Activated T-helper 2 cell treated with anti-CD3 and anti-CD28 coated beads, Interferon-gamma antibody, Interleukin-2, Interleukin-4, amounts not matched to agents 10 μg/mL and 5 μg/mL and 100 μg/mL, durations not matched to agents 14 hours and 24 hours and 36 hours (primary cell): ENCODE measurements at regions not wholly inside any gene's neighbourhood (a gene's known extent, or its start where the extent isn't known, plus 50 kb on each side); places are given as distances from the start of the nearest gene placed in this dataset.

Experiments
- DNase-seq: peaks from one replicate; pipeline ENCODE4 v3.0.0; 2021; ENCODE audit warnings: low spot score
- H3K27ac Mint-ChIP-seq: one replicate; pipeline ENCODE4 v1.8.0; 2021; ENCODE audit warnings: mixed read lengths
- H3K27me3 Mint-ChIP-seq: one replicate; pipeline ENCODE4 v1.8.0; 2021; ENCODE audit warnings: low read depth, mixed read lengths
- H3K36me3 Mint-ChIP-seq: one replicate; pipeline ENCODE4 v1.8.0; 2021; ENCODE audit warnings: low read depth, mixed read lengths
- H3K4me1 Mint-ChIP-seq: one replicate; pipeline ENCODE4 v1.8.0; 2021; ENCODE audit warnings: low read depth, mixed read lengths
- H3K4me3 Mint-ChIP-seq: one replicate; pipeline ENCODE4 v1.8.0; 2021; ENCODE audit warnings: low read depth, mild to moderate bottlenecking, moderate library complexity, mixed read lengths
- H3K9me3 Mint-ChIP-seq: one replicate; pipeline ENCODE4 v1.8.0; 2021; ENCODE audit warnings: mixed read lengths
- intact Hi-C: fragments of 100-400 bp; cut with micrococcal nuclease; formaldehyde crosslinking; loops from one replicate; pipeline ENCODE4 v1.15.1; 2023

DNA sequence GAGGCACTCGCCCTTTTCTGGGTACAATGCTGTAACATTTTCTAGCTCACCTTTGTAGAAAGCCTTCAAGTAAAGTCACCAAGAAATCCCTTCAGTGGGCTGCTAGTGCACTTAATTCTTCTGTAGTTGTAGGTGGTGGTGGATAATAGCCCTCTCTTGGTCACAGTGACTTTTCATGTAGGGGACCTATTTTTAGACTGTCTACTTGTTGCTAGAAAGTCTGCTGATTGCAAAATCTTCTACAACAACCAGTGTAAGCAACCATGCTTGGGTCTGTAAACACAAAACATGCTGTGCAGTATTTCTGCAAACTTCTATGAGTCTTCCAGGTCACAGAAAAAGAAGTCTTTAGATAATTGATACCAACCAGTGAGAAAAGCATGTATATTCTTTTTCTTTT is 55.6 kb downstream of the PBDC1 start:
- Mint-ChIP-seq H3K27ac (no peak overlapping the region), H3K36me3 (no peaks in the 10 kb centered on the region), H3K4me3 (no peak overlapping the region), H3K9me3 (no peaks in the 10 kb centered on the region), H3K4me1 (no peaks in the 10 kb centered on the region), H3K27me3 (no peaks in the 10 kb centered on the region)
- no peak for DNase-seq
- intact Hi-C loops = no loop called here

DNA sequence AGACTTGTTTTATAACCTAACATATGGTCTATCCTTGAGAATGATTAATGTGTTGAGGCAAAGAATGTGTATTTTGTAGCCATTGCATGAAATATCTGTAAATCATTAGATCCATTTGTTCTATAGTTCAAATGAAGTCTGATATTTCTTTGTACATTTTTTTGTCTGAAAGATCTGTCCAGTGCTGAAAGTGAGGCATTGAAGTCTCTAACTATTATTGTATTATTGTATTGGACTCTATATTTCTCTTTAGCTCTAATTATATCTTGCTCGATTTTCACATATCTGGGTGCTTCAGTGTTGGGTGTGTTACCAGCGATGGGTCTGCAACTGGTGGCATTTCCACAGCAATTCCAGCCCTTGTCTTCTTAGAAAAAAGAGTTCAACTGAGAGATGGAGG is 76.0 kb downstream of the PBDC1 start:
- H3K9me3 Mint-ChIP-seq = no peaks in the 10 kb centered on the region
- no peak overlapping the region for H3K27ac Mint-ChIP-seq
- no peak overlapping the region for H3K4me3 Mint-ChIP-seq
- no peaks in the 10 kb centered on the region for H3K36me3 Mint-ChIP-seq
- intact Hi-C loops = no loop called here
- no peaks in the 10 kb centered on the region for H3K27me3 Mint-ChIP-seq
- no peak for DNase-seq
- no peaks in the 10 kb centered on the region for H3K4me1 Mint-ChIP-seq

DNA sequence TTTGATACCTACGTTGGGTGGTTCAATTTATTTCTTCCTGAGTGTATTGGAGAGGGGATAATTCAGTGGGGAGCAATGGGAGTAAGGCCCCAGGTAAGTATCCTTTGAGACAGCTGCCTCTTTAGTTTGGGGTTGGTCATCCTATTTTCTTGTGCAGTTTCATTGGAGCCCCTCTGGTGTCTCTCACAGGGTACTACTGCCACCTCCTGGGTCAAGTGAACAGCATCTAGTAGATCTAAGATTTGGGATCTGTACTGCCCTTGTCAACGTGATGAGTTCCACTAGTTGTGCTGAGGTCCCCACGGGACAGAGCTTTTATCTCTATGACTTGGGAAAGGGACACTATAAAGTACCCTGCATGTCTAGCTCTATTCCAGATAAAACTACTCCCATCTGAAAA is 80.6 kb downstream of the PBDC1 start:
- intact Hi-C loops = no loop called here
- no peaks in the 10 kb centered on the region for H3K36me3 Mint-ChIP-seq
- H3K9me3 Mint-ChIP-seq = no peaks in the 10 kb centered on the region
- no peak overlapping the region for H3K27ac Mint-ChIP-seq
- DNase-seq = no peak
- no peaks in the 10 kb centered on the region for H3K4me1 Mint-ChIP-seq
- no peak overlapping the region for H3K4me3 Mint-ChIP-seq
- H3K27me3 Mint-ChIP-seq = no peaks in the 10 kb centered on the region

DNA sequence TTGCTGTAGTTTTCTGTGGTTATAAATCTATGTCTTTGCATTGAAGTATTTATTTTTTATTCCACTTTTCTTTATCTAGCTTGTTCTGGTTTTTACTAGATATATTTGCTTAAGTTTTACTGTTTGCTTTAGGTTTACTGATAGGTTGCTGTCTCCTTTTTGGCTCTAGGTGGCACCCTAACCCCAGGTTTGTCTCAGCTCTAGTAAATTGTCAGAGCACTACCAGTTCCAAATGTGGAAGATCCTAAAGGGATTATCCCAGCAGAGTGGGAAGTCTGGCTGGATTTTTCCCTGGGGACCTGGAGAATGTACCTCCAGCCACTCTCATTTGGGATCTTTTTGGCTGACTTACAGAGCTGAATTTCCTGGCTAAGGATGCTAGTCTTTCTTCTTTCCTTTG is 106.1 kb downstream of the PBDC1 start:
- no peaks in the 10 kb centered on the region for H3K36me3 Mint-ChIP-seq
- H3K9me3 Mint-ChIP-seq = no peaks in the 10 kb centered on the region
- DNase-seq = no peak
- no peak overlapping the region for H3K27ac Mint-ChIP-seq
- no peaks in the 10 kb centered on the region for H3K4me1 Mint-ChIP-seq
- H3K4me3 Mint-ChIP-seq = no peak overlapping the region
- no peaks in the 10 kb centered on the region for H3K27me3 Mint-ChIP-seq
- intact Hi-C loops = loop anchor here (2.0 kb wide), 1 partner anchor 178 kb away; no protein-coding TSS in a partner anchor
